C4-2B (cell line): ENCODE measurements at regions not wholly inside any gene's neighbourhood (a gene's known extent, or its start where the extent isn't known, plus 50 kb on each side); places are given as distances from the start of the nearest gene placed in this dataset.

ENCODE experiments used
- ZFX ChIP-seq: fragments of 450-650 bp; IDR thresholded peaks from 2 replicates; pipeline ENCODE4 v1.6.1; 2017
- TF ChIP-seq, protein P1 (sequence below): fragments of 450-650 bp; conservative IDR thresholded peaks from 2 replicates; pipeline ENCODE4 v1.5.1; 2017; ENCODE audit warnings: mild to moderate bottlenecking

DNA sequence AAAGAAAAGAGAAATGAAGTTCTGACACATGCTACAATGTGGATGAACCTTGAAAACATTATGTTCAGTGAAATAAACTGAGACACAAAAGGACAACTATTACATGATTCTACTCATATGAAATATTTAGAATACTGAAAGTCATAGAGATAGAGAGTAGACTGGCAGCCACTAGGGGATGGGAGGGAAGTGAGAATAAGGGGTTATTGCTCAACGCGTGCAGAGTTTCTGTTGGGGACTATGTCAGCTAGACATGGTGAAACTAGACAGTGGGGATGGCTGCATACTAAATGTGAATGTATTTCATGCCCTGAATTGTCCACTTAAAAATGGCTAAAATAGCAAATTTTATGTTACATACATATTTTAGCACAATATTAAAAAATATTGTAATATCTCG is 108.7 kb upstream of the ATL2 start:
- TF ChIP-seq, protein P1, sequence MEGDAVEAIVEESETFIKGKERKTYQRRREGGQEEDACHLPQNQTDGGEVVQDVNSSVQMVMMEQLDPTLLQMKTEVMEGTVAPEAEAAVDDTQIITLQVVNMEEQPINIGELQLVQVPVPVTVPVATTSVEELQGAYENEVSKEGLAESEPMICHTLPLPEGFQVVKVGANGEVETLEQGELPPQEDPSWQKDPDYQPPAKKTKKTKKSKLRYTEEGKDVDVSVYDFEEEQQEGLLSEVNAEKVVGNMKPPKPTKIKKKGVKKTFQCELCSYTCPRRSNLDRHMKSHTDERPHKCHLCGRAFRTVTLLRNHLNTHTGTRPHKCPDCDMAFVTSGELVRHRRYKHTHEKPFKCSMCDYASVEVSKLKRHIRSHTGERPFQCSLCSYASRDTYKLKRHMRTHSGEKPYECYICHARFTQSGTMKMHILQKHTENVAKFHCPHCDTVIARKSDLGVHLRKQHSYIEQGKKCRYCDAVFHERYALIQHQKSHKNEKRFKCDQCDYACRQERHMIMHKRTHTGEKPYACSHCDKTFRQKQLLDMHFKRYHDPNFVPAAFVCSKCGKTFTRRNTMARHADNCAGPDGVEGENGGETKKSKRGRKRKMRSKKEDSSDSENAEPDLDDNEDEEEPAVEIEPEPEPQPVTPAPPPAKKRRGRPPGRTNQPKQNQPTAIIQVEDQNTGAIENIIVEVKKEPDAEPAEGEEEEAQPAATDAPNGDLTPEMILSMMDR: no peak
- no peak for TF ChIP-seq ZFX
